ENCODE measurements at regions not wholly inside any gene's neighbourhood (a gene's known extent, or its start where the extent isn't known, plus 50 kb on each side); places are given as distances from the start of the nearest gene placed in this dataset.
A peak's percentile ranks its signal among the peaks of the same experiment; 100 is the strongest.

GRCh38 chr13:83325125-83325853 is 557.0 kb downstream of the SLITRK1 start:
- peak; percentile 86 for DNase-seq

- peak; percentile 32 for DNase-seq
Observed at GRCh38 chr13:83311886-83312577, 570.2 kb downstream of the SLITRK1 start.

- DNase-seq = peak; percentile 10
Observed at GRCh38 chr13:83298617-83299016, 583.7 kb downstream of the SLITRK1 start.

- DNase-seq = peak; percentile 53
Observed at GRCh38 chr13:83297586-83298290, 584.5 kb downstream of the SLITRK1 start.

- DNase-seq = no peak
Observed at GRCh38 chr13:83295686-83296085, 586.6 kb downstream of the SLITRK1 start.

GRCh38 chr13:83286737-83287136 is 595.5 kb downstream of the SLITRK1 start:
- DNase-seq = peak; percentile 81

GRCh38 chr13:83281654-83282053 is 600.6 kb downstream of the SLITRK1 start:
- DNase-seq = peak; percentile 28

- DNase-seq = no peak
Observed at GRCh38 chr13:83274679-83275078, 607.6 kb downstream of the SLITRK1 start.

- no peak for DNase-seq
Observed at GRCh38 chr13:83272652-83273240, 609.5 kb downstream of the SLITRK1 start.

- DNase-seq = no peak
Observed at GRCh38 chr13:83272076-83272475, 610.2 kb downstream of the SLITRK1 start.

- DNase-seq = no peak
Observed at GRCh38 chr13:83265279-83265678, 617.0 kb downstream of the SLITRK1 start.

- no peak for DNase-seq
Observed at GRCh38 chr13:83248751-83249150, 633.5 kb downstream of the SLITRK1 start.

- DNase-seq = no peak
Observed at GRCh38 chr13:83232626-83233025, 649.6 kb downstream of the SLITRK1 start.

GRCh38 chr13:83229574-83230305 is 652.5 kb downstream of the SLITRK1 start:
- no peak for DNase-seq

GRCh38 chr13:83223546-83223945 is 658.7 kb downstream of the SLITRK1 start:
- DNase-seq = no peak

- peak; percentile 91 for DNase-seq
Observed at GRCh38 chr13:83221813-83222241, 660.4 kb downstream of the SLITRK1 start.

- no peak for DNase-seq
Observed at GRCh38 chr13:83221256-83221655, 661.0 kb downstream of the SLITRK1 start.

- peak; percentile 21 for DNase-seq
Observed at GRCh38 chr13:83220241-83220640, 662.0 kb downstream of the SLITRK1 start.

- DNase-seq = no peak
Observed at GRCh38 chr13:83219832-83220231, 662.4 kb downstream of the SLITRK1 start.

- peak; percentile 82 for DNase-seq
Observed at GRCh38 chr13:83216479-83217245, 665.6 kb downstream of the SLITRK1 start.

GRCh38 chr13:83215627-83216026 is 666.6 kb downstream of the SLITRK1 start:
- DNase-seq = peak; percentile 89

- DNase-seq = peak; percentile 19
Observed at GRCh38 chr13:83214452-83214851, 667.8 kb downstream of the SLITRK1 start.

All from HCEC 1CT (cell line).